Femur (tissue), 1 donor: ENCODE measurements at regions not wholly inside any gene's neighbourhood (a gene's known extent, or its start where the extent isn't known, plus 50 kb on each side); places are given as distances from the start of the nearest gene placed in this dataset.

Source experiments
- DNase-seq: peaks from one replicate; pipeline ENCODE4 v3.0.0-alpha.2; 2017

GRCh38 chr4:163419074-163419473 is 54.5 kb downstream of the TKTL2 start:
- DNase-seq = no peak

- DNase-seq = no peak
Measured at GRCh38 chr4:163415668-163416067, 57.9 kb downstream of the TKTL2 start.

GRCh38 chr4:163414275-163414674 is 59.3 kb downstream of the TKTL2 start:
- no peak for DNase-seq

- DNase-seq = peak; percentile 30
Measured at GRCh38 chr4:163404580-163404979, 60.9 kb downstream of the NPY5R start.

- DNase-seq = no peak
Measured at GRCh38 chr4:163404080-163404479, 60.4 kb downstream of the NPY5R start.
